UCSD-AML1 (cell line): ENCODE measurements at regions not wholly inside any gene's neighbourhood (a gene's known extent, or its start where the extent isn't known, plus 50 kb on each side); places are given as distances from the start of the nearest gene placed in this dataset.

ENCODE experiments used
- DNase-seq: peaks from one replicate; lab custom pipeline; 2025; ENCODE audit not compliant: unreplicated experiment; lab: John Stamatoyannopoulos, UW

- no peak for DNase-seq
Observed at GRCh38 chr4:152161676-152162330, 374.1 kb downstream of the FBXW7 start.

- no peak for DNase-seq
Observed at GRCh38 chr4:152160225-152160800, 375.6 kb downstream of the FBXW7 start.

DNA sequence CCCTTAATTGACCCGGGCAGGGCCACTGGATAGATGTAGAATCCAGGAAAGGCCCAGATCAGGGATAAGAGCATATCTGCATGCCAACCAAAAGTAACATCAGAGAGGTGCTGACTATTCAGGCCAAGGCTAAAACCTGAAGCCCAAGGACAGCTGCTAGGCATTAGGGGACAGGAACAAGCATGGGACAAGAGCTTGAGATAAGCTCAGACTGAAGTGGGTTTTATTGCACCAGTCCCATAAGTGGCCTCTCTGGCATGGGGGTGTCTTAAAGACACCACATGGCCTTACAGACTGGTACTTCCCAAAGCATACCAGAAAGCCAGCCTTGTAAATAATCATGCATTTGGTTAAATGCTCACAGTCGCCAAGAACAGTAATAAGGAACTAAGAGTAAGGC is 376.1 kb downstream of the FBXW7 start:
- no peak for DNase-seq

DNA sequence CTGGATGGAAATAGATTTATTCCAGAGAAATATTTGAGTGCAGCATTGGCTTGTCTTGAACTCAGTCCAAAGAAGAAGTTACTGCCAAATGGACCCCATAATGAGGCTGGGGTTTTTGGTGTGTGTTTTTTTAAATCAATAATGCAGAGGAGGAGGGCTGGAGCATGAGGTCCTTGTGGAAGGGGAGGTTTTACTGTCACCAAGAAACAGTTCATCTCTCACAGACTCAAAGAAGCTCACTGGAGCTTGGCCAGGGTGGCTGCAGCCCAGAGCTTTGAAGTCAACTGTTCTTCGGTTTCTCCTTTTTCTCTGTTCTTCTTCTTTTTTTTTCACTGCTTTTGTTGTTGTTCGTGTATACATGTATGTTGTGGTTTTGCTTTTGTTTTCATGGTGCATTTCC is 377.7 kb downstream of the FBXW7 start:
- DNase-seq = no peak

- no peak for DNase-seq
Observed at GRCh38 chr4:152157629-152158028, 378.3 kb downstream of the FBXW7 start.

DNA sequence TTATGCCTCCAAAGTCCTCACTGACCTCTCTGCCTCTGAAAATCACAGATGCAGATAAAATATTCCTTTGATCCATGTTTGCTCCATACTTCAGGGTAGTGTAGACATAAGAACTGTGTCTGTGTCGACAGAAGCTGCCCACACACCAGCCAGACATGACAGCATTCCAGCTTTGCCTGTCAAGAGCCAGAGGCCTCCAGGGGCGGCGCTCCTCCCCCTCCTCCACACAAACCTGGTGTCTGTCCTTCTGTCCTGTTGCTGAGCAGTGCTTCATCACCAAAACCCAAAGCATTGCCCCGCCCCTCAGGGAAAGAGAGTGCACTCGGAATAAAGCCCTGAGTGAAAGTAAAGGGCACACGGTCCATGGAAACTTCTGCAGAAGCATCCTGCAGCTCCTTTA is 379.4 kb downstream of the FBXW7 start:
- no peak for DNase-seq

DNA sequence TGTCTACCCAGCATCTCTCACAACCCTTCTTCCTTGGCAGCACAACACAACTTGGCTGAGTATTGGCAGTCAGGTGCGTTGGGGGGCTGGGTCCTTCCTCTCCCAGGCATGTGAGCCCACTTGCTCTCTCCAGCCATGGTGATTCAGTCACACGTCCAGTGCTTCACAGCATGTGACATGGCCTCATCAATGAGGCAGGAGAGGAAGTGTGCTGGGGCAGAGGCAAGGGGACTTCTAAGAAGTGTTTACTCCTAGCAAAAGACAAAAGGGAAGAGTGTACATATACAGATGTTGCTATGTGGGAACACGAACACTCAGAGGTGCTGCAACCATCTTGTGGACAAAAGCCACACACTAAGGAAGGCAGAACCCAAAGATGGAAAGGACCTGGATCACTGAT is 380.8 kb downstream of the FBXW7 start:
- DNase-seq = no peak

DNA sequence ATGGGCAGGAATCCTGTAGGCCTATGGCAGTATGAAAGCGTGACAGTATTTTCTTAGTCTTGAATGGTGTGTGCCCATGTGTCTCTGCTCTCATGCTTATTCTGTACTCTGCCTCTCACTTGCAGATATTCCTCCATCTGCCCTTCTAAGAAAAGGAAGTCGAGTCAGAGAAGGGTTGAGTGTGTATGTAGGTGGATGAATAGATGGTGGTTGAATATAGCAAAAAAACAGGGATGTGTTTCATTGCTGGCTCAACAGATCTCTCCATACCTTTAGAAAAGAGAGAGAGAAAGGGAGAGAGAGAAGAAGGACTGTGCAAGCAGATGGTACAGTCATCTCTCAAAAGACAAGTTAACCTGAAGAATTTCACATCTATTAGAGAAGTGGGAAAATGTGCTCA is 381.5 kb downstream of the FBXW7 start:
- no peak for DNase-seq

- DNase-seq = no peak
Observed at GRCh38 chr4:152153476-152154270, 382.2 kb downstream of the FBXW7 start.

DNA sequence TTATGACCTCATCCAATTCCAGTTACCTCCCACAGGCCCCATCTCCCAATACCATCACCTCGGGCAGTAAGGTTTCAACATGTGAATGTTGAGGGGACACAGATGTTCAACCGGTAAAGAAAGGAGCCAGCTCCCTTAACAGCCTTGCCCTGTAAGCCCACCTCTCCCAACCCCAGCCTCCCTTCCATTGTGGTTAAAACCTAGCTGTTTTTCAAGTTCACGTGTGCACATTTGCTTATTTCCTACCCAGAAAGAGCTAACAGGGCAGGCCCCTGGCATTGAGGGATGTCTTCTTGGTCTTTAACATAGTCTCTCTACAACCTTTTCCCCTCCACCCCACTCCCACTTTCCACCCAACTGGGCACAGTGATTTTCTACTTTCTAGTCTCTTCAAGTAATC is 385.7 kb downstream of the FBXW7 start:
- DNase-seq = no peak

DNA sequence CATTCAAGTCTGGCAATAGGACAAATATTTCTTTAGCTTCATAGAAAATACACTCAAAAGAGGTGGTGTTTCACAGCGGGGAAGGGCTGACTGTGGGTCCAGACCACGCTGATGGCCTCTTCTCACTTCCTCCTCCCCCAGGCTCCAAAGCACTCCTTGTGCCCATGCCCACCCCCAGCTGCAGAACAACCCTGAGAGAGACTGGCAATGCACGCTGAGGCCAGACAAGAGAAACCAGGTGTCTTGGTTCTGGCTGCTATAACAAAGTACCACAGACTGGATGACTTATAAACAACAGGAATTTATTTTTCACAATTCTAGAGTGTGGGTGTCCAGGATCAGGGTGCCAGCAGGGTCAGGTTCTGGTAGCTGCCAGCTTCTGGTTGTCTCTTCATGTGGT is 386.1 kb downstream of the FBXW7 start:
- DNase-seq = no peak

- no peak for DNase-seq
Observed at GRCh38 chr4:152148057-152148456, 387.2 kb upstream of the GATB start.

- no peak for DNase-seq
Observed at GRCh38 chr4:152146244-152146643, 385.4 kb upstream of the GATB start.

DNA sequence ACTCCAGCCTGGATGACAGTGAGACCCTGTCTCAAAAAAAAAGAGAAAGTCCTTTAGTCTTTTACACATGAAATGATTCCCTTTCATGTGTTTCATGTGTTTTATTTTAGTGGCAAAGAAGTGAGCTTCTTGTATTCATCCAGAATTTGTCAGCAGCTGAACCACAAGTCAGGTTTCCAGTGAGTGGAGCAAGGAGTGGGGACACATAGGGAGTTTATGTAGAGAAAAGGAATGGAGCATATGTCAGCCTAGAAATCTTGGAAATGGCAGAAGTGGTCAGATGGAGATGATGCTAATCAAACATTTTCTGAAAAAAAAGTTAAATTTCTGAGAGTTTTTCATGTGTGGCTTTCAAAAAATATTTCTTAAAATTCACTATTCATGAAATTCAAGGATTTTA is 383.0 kb upstream of the GATB start:
- no peak for DNase-seq

- DNase-seq = no peak
Observed at GRCh38 chr4:152138451-152138850, 377.6 kb upstream of the GATB start.

DNA sequence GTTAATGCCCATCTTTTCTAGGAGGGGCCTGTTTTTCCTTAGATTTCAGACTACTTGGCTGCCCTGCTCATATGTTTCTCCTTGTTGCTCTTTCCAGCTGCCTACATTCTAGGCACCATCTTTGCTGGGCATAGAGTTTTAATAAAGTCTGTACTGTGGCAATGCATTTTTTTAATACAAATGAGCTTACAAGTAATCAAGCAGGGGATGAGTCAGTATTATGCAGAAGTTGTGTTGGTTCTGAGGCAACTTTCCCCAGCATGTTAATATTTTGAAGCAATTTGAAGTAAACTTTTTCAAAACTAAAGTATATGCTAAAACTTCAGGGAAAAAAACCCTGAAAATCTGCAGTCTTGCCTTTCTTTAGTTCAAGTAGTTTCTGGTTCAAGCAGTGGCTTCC is 372.0 kb upstream of the GATB start:
- DNase-seq = no peak

GRCh38 chr4:152128356-152128755 is 367.5 kb upstream of the GATB start:
- DNase-seq = no peak

DNA sequence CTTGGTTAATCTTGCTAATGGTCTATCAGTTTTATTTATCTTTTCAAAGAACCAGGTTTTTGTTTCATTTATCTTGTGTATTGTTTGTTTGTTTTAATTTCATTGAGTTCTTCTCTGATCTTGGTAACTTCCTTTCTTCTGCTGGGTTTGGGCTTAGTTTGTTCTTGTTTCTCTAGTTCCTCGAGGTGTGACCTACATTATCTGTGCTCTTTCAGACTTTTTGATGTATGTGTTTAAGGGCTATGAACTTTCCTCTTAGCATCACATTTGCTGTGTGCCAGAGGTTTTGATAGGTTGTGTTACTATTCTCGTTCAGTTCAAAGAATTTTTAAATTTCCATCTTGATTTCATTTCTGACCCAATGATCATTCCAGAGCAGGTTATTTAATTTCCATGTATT is 365.4 kb upstream of the GATB start:
- no peak for DNase-seq

DNA sequence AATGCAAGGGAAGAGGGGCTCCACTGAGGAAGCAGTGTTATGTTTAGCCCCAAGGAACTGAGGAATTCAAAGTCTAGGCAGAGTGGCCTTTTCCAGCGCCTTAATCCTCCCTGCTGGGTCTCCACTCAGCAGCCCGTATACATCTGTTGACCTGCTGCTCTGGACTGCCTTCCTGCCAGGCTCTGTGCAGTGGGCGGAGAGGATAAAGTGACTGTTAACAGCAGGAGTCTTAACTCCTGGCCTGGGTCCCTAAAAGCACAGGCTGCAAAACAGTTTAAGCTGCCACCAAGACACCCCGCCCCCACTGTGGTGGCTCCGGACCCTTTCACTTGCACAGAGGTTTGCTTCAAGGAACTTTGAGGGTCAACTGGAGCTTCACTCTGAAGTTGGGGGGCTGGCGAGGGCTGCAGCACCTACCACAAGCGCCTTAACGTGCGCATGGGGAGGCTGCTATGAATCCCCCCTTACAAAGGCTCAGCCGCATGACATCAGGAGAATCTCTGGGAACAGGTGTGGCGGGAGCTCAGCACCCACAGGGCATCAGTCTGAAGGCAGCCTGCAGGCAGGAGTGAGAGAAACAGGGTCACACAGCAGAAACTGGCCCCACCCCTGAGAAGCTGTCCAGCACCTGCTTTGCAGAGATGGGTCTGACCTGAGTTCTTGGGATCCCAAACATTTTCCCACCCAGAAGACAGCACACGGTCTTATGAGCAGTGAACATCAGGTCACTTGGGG is 358.2 kb upstream of the GATB start:
- DNase-seq = no peak

DNA sequence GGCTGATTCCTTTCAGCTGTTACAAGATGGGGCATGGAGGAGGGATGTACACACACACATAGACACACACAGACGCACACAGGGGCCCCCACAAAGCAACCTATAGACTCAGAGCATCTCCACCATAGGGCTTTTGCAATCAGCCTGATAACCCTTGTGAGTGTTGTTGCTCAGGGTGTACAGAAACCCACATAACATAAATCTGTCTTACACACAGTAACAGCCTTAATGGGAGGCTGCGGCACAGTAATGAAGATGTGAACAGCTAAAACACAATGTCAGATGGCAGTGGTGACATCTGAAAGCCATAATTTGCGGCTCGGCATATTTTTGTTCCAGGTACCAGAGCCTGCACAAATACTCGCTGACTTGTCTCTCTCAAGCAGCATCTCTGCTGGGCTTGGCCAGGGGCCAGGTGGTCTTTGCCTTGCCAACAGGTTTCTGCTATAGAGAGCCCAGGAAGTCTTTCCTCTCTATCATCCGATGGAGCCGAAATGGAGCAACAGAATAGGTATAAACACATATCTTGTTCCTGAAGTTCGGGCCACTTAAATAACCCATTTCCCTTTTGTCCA is 357.2 kb upstream of the GATB start:
- no peak for DNase-seq

- no peak for DNase-seq
Observed at GRCh38 chr4:152117520-152117919, 356.7 kb upstream of the GATB start.
